PC-3 (cell line): ENCODE measurements at regions not wholly inside any gene's neighbourhood (a gene's known extent, or its start where the extent isn't known, plus 50 kb on each side); places are given as distances from the start of the nearest gene placed in this dataset.

Experiments used
- ATAC-seq: fragments of 200-7000 bp; cut with Tn5 transposase; 2 replicates; pipeline ENCODE4 v1.9.1; 2020; ENCODE audit warnings: mild to moderate bottlenecking, moderate library complexity
- BruUV-seq: library from RNA; stranded (reverse); fragments of 400-500 nt; replicated peaks from 2 replicates; lab custom pipeline; 2021; lab: Mats Ljungman, UMichigan
- CTCF ChIA-PET: fragments of 300-600 bp; sonication (Branson Sonifier 250); formaldehyde crosslinking; loops from one replicate; lab custom pipeline; 2022; ENCODE audit warnings: antibody characterized with exemption; lab: Charles Lee
- POLR2A ChIA-PET: fragments of 300-600 bp; sonication (Branson Sonifier 250); formaldehyde crosslinking; loops from one replicate; lab custom pipeline; 2022; ENCODE audit warnings: antibody characterized with exemption; ENCODE audit not compliant: unreplicated experiment; lab: Charles Lee
- DNase-seq: peaks from one replicate; pipeline ENCODE4 v3.0.0-alpha.2; 2015
- H2AFZ ChIP-seq: fragments of 300-600 bp; sonication (generic); 2 replicates; pipeline ENCODE4 v1.6.0; 2016; ENCODE audit warnings: antibody characterized with exemption, low read length
- H3F3A ChIP-seq: fragments of 300-600 bp; sonication (generic); one replicate; pipeline ENCODE4 v1.6.0; 2017; ENCODE audit warnings: antibody characterized with exemption, low read length, control low read depth, mild to moderate bottlenecking; ENCODE audit not compliant: unreplicated experiment
- H3K27ac ChIP-seq: fragments of 300-600 bp; sonication (generic); 2 replicates; pipeline ENCODE4 v1.5.1; 2016; ENCODE audit warnings: mild to moderate bottlenecking, low read length
- H3K27me3 ChIP-seq: fragments of 300-600 bp; sonication (generic); 2 replicates; pipeline ENCODE4 v1.6.1; 2016; ENCODE audit warnings: low read length, mixed read lengths
- H3K36me3 ChIP-seq: fragments of 300-600 bp; sonication (generic); 2 replicates; pipeline ENCODE4 v1.6.1; 2016; ENCODE audit warnings: low read depth, mixed run types, low read length, mixed read lengths
- H3K4me1 ChIP-seq: fragments of 300-600 bp; sonication (generic); 2 replicates; pipeline ENCODE4 v1.5.1; 2016; ENCODE audit warnings: low read length; ENCODE audit not compliant: insufficient read depth
- H3K4me2 ChIP-seq: fragments of 300-600 bp; sonication (generic); 2 replicates; pipeline ENCODE4 v1.6.0; 2016; ENCODE audit warnings: low read length
- H3K4me3 ChIP-seq: fragments of 300-600 bp; sonication (generic); 2 replicates; pipeline ENCODE4 v1.5.1; 2016; ENCODE audit warnings: mild to moderate bottlenecking, low read length, mixed read lengths
- H3K79me2 ChIP-seq: fragments of 300-600 bp; sonication (generic); 2 replicates; pipeline ENCODE4 v1.6.1; 2017; ENCODE audit warnings: low read length, mixed read lengths
- H3K9ac ChIP-seq: fragments of 300-600 bp; sonication (generic); 2 replicates; pipeline ENCODE4 v1.6.0; 2016; ENCODE audit warnings: mild to moderate bottlenecking, low read length
- H3K9me2 ChIP-seq: fragments of 300-600 bp; sonication (generic); replicated peaks from 2 replicates; pipeline ENCODE4 v1.6.1; 2016; ENCODE audit warnings: mixed run types, low read length, mixed read lengths
- H3K9me3 ChIP-seq: fragments of 300-600 bp; sonication (generic); 2 replicates; pipeline ENCODE4 v1.6.1; 2016; ENCODE audit warnings: low read length, mixed read lengths
- H4K20me1 ChIP-seq: fragments of 300-600 bp; sonication (generic); 2 replicates; pipeline ENCODE4 v1.6.1; 2016; ENCODE audit warnings: low read length, mixed read lengths
- CTCF ChIP-seq: fragments of 300-600 bp; sonication (generic); conservative IDR thresholded peaks from 2 replicates; pipeline ENCODE4 v1.5.1; 2017; ENCODE audit warnings: antibody characterized with exemption, low read depth, mild to moderate bottlenecking, low read length
- EZH2 ChIP-seq: fragments of 300-600 bp; sonication (generic); IDR thresholded peaks from one replicate; pipeline ENCODE4 v1.6.1; 2017; ENCODE audit warnings: antibody characterized with exemption, mild to moderate bottlenecking, low read length; ENCODE audit not compliant: unreplicated experiment
- EZH2phosphoT487 ChIP-seq: fragments of 300-600 bp; sonication (generic); IDR thresholded peaks from 2 replicates; pipeline ENCODE4 v1.6.1; 2018; ENCODE audit warnings: mild to moderate bottlenecking, antibody characterized with exemption, low read length, borderline replicate concordance
- intact Hi-C: fragments of 100-400 bp; cut with micrococcal nuclease; formaldehyde crosslinking; loops from 2 replicates; pipeline ENCODE4 v1.9.0; 2023

GRCh38 chr10:120738658-120739057, 112.5 kb upstream of the WDR11 start:
- Histone ChIP-seq H3K4me1 (peaks cover 18% of the 10 kb centered on the region), H3K36me3 (no peaks in the 10 kb centered on the region), H3K9me2 (no peaks in the 10 kb centered on the region), H3K27me3 (no peaks in the 10 kb centered on the region), H3K4me2 (no peak overlapping the region), H3K27ac (no peak overlapping the region), H3K9me3 (no peaks in the 10 kb centered on the region), H3F3A (no peaks in the 10 kb centered on the region), H3K4me3 (no peak overlapping the region), H3K9ac (no peak overlapping the region), H2AFZ (no peak overlapping the region), H3K79me2 (peaks cover 29% of the 10 kb centered on the region), H4K20me1 (no peaks in the 10 kb centered on the region)
- intact Hi-C loops: no loop called here
- POLR2A ChIA-PET: no interaction called here
- no peak for TF ChIP-seq EZH2phosphoT487
- TF ChIP-seq EZH2: no peak
- no peak for TF ChIP-seq CTCF
- BruUV-seq: no TSS peak
- ATAC-seq (no peak), DNase-seq (no peak)
- CTCF ChIA-PET: no interaction called here

- DNase-seq (no peak), ATAC-seq (no peak)
- H3K27me3 ChIP-seq: no peaks in the 10 kb centered on the region
- H3K4me3 ChIP-seq: no peak overlapping the region
- no peaks in the 10 kb centered on the region for H4K20me1 ChIP-seq
- no peak overlapping the region for H3K9ac ChIP-seq
- intact Hi-C loops: no loop called here
- H3K79me2 ChIP-seq: 0 out of 2 replicates have a peak, but pooled peaks cover 9% of the 10 kb centered on the region
- ChIA-PET POLR2A (no interaction called here), CTCF (no interaction called here)
- no peak overlapping the region for H3K4me2 ChIP-seq
- H3K9me2 ChIP-seq: no peaks in the 10 kb centered on the region
- no peak overlapping the region for H3K27ac ChIP-seq
- peaks cover 11% of the 10 kb centered on the region for H3K4me1 ChIP-seq
- H3F3A ChIP-seq: no peaks in the 10 kb centered on the region
- TF ChIP-seq EZH2phosphoT487: no peak
- no peak for TF ChIP-seq EZH2
- no peak for TF ChIP-seq CTCF
- H2AFZ ChIP-seq: no peak overlapping the region
- no TSS peak for BruUV-seq
- H3K36me3 ChIP-seq: no peaks in the 10 kb centered on the region
- H3K9me3 ChIP-seq: no peaks in the 10 kb centered on the region
Measured at GRCh38 chr10:120741396-120741795, 109.8 kb upstream of the WDR11 start.

- Histone ChIP-seq H3K4me2 (no peak overlapping the region), H3K9me3 (no peaks in the 10 kb centered on the region), H3K9ac (no peak overlapping the region), H3F3A (no peaks in the 10 kb centered on the region), H3K4me3 (no peak overlapping the region), H3K27ac (no peak overlapping the region), H4K20me1 (no peaks in the 10 kb centered on the region), H2AFZ (no peak overlapping the region), H3K36me3 (no peaks in the 10 kb centered on the region), H3K4me1 (peaks cover 11% of the 10 kb centered on the region), H3K9me2 (no peaks in the 10 kb centered on the region), H3K79me2 (0 out of 2 replicates have a peak, but pooled peaks cover 3% of the 10 kb centered on the region), H3K27me3 (no peaks in the 10 kb centered on the region)
- POLR2A ChIA-PET: no interaction called here
- TF ChIP-seq CTCF (no peak), EZH2phosphoT487 (no peak), EZH2 (no peak)
- BruUV-seq: no TSS peak
- intact Hi-C loops: no loop called here
- no peak for DNase-seq
- CTCF ChIA-PET: no interaction called here
- no peak for ATAC-seq
Measured at GRCh38 chr10:120742373-120742772, 108.8 kb upstream of the WDR11 start.
